HEK293 (cell line): ENCODE measurements at regions not wholly inside any gene's neighbourhood (a gene's known extent, or its start where the extent isn't known, plus 50 kb on each side); places are given as distances from the start of the nearest gene placed in this dataset.

Experiments
- CTCF ChIA-PET: fragments of 350-600 bp; formaldehyde crosslinking; extraction: SDS; loops from one replicate; lab custom pipeline; 2021; ENCODE audit warnings: antibody characterized with exemption; lab: Yijun Ruan, JAX
- POLR2A ChIA-PET: fragments of 300-600 bp; formaldehyde crosslinking; extraction: SDS; loops from one replicate; lab custom pipeline; 2020; ENCODE audit warnings: antibody characterized with exemption, inconsistent platforms; lab: Yijun Ruan, JAX
- H3K27ac ChIP-seq: fragments of 200-500 bp; sonication (Bioruptor generic); 2 replicates; pipeline ENCODE4 v1.5.1; 2014; ENCODE audit warnings: low read depth, low read length, control low read depth, inconsistent platforms; ENCODE audit errors: extremely low read depth
- H3K36me3 ChIP-seq, 2 experiments: fragments of 200-500 bp in 1 of 2; sonication (Bioruptor generic) in 1 of 2; 1 replicate in 1 of 2; 2 replicates in 1 of 2; pipeline ENCODE4 v1.5.1; 2014 to 2017; ENCODE audit warnings: inconsistent platforms in 2 of 2, low read length in 2 of 2; ENCODE audit not compliant: control insufficient read depth in 2 of 2, insufficient read depth in 1 of 2
- H3K4me1 ChIP-seq: fragments of 200-500 bp; sonication (Bioruptor generic); 2 replicates; pipeline ENCODE4 v1.5.1; 2014; ENCODE audit warnings: mild to moderate bottlenecking, low read length, inconsistent platforms; ENCODE audit not compliant: control insufficient read depth, insufficient read depth
- H3K4me3 ChIP-seq: 2 replicates; pipeline ENCODE4 v1.5.1; 2011; ENCODE audit warnings: low read depth, mild to moderate bottlenecking, control low read depth, low read length, moderate library complexity
- H3K9me3 ChIP-seq: fragments of 200-500 bp; sonication (Bioruptor generic); 2 replicates; pipeline ENCODE4 v1.5.1; 2014; ENCODE audit warnings: low read depth, low read length, inconsistent platforms; ENCODE audit not compliant: control insufficient read depth, insufficient read depth
- REPIN1 ChIP-seq: fragments of 450-650 bp; formaldehyde crosslinking; IDR thresholded peaks from 2 replicates; pipeline ENCODE4 v1.5.1; 2017; ENCODE audit warnings: missing biosample characterization, missing genetic modification characterization, low read depth
- SALL2 ChIP-seq: fragments of 450-650 bp; formaldehyde crosslinking; IDR thresholded peaks from 2 replicates; pipeline ENCODE4 v1.5.0; 2017; ENCODE audit warnings: missing biosample characterization, mild to moderate bottlenecking, missing genetic modification characterization, borderline replicate concordance
- SCRT1 ChIP-seq: fragments of 450-650 bp; formaldehyde crosslinking; IDR thresholded peaks from 2 replicates; pipeline ENCODE4 v1.5.1; 2016; ENCODE audit warnings: missing biosample characterization, missing genetic modification characterization, borderline replicate concordance
- SCRT2 ChIP-seq: fragments of 450-650 bp; formaldehyde crosslinking; IDR thresholded peaks from 2 replicates; pipeline ENCODE4 v1.5.1; 2016; ENCODE audit warnings: missing biosample characterization, missing genetic modification characterization
- SP7 ChIP-seq: fragments of 450-650 bp; formaldehyde crosslinking; IDR thresholded peaks from 2 replicates; pipeline ENCODE4 v1.5.1; 2016; ENCODE audit warnings: missing biosample characterization, missing genetic modification characterization
- TRIM28 ChIP-seq: IDR thresholded peaks from 2 replicates; pipeline ENCODE4 v1.6.1; 2011; ENCODE audit warnings: low read length, control low read depth, borderline replicate concordance
- ZNF174 ChIP-seq: fragments of 450-650 bp; formaldehyde crosslinking; IDR thresholded peaks from 2 replicates; pipeline ENCODE4 v1.5.0; 2017; ENCODE audit warnings: missing biosample characterization, mild to moderate bottlenecking, missing genetic modification characterization
- ZNF19 ChIP-seq: fragments of 450-650 bp; formaldehyde crosslinking; IDR thresholded peaks from 2 replicates; pipeline ENCODE4; 2016; ENCODE audit warnings: missing biosample characterization, missing genetic modification characterization, low read depth
- ZNF398 ChIP-seq: fragments of 450-650 bp; formaldehyde crosslinking; IDR thresholded peaks from 2 replicates; pipeline ENCODE4 v1.5.1; 2017; ENCODE audit warnings: missing biosample characterization, missing genetic modification characterization
- ZNF449 ChIP-seq: fragments of 450-650 bp; formaldehyde crosslinking; IDR thresholded peaks from 2 replicates; pipeline ENCODE4 v1.5.1; 2017; ENCODE audit warnings: missing biosample characterization, mild to moderate bottlenecking, missing genetic modification characterization, moderate library complexity
- ZNF555 ChIP-seq: fragments of 450-650 bp; formaldehyde crosslinking; conservative IDR thresholded peaks from 2 replicates; pipeline ENCODE4 v1.5.1; 2017; ENCODE audit warnings: missing biosample characterization, mild to moderate bottlenecking, missing genetic modification characterization, inconsistent platforms
- TF ChIP-seq, protein P1 (sequence below): fragments of 450-650 bp; formaldehyde crosslinking; IDR thresholded peaks from 2 replicates; pipeline ENCODE4 v1.5.1; 2017; ENCODE audit warnings: missing biosample characterization, missing genetic modification characterization
- TF ChIP-seq, protein P2 (sequence below): fragments of 450-650 bp; formaldehyde crosslinking; IDR thresholded peaks from 2 replicates; pipeline ENCODE4 v1.5.1; 2017; ENCODE audit warnings: missing biosample characterization, missing genetic modification characterization
- TF ChIP-seq, protein P3 (sequence below): fragments of 450-650 bp; formaldehyde crosslinking; IDR thresholded peaks from 2 replicates; pipeline ENCODE4 v1.5.1; 2016; ENCODE audit warnings: missing biosample characterization, missing genetic modification characterization
- TF ChIP-seq, protein P4 (sequence below): fragments of 450-650 bp; formaldehyde crosslinking; IDR thresholded peaks from 2 replicates; pipeline ENCODE4 v1.5.1; 2017; ENCODE audit warnings: missing biosample characterization, missing genetic modification characterization

DNA sequence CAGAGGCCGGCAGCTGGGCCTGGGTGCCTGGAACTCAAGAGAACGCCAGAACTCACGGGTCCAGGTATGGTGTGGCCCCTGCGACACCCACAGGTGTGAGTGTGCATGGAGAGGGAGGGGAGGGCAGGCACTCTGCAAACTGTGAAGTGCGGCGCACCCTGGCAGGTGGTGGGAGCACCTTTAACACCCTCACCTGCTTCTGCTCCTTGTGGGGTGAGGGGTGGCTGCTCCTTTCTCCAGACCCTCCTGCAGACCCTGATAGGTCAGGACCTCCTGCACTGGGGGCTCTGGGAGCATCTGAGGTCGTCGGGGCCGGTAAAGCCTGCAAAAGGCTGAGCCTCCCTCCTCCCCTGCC lies 324.7 kb upstream of the SFSWAP start:
- no peak overlapping the region for H3K27ac ChIP-seq
- POLR2A ChIA-PET, result no interaction called here
- CTCF ChIA-PET, result no interaction called here
- no peak overlapping the region for H3K4me3 ChIP-seq
- TF ChIP-seq SCRT2 (tag by site-specific recombination) (no peak), REPIN1 (tag by site-specific recombination) (no peak), SP7 (tag by site-specific recombination) (no peak), SALL2 (no peak), SCRT1 (tag by site-specific recombination) (no peak), ZNF19 (tag by site-specific recombination) (no peak), ZNF174 (tag by site-specific recombination) (no peak), ZNF449 (no peak)
- TF ChIP-seq, protein P1, sequence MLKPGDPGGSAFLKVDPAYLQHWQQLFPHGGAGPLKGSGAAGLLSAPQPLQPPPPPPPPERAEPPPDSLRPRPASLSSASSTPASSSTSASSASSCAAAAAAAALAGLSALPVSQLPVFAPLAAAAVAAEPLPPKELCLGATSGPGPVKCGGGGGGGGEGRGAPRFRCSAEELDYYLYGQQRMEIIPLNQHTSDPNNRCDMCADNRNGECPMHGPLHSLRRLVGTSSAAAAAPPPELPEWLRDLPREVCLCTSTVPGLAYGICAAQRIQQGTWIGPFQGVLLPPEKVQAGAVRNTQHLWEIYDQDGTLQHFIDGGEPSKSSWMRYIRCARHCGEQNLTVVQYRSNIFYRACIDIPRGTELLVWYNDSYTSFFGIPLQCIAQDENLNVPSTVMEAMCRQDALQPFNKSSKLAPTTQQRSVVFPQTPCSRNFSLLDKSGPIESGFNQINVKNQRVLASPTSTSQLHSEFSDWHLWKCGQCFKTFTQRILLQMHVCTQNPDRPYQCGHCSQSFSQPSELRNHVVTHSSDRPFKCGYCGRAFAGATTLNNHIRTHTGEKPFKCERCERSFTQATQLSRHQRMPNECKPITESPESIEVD (tag by site-specific recombination), result no peak
- TF ChIP-seq, protein P2, sequence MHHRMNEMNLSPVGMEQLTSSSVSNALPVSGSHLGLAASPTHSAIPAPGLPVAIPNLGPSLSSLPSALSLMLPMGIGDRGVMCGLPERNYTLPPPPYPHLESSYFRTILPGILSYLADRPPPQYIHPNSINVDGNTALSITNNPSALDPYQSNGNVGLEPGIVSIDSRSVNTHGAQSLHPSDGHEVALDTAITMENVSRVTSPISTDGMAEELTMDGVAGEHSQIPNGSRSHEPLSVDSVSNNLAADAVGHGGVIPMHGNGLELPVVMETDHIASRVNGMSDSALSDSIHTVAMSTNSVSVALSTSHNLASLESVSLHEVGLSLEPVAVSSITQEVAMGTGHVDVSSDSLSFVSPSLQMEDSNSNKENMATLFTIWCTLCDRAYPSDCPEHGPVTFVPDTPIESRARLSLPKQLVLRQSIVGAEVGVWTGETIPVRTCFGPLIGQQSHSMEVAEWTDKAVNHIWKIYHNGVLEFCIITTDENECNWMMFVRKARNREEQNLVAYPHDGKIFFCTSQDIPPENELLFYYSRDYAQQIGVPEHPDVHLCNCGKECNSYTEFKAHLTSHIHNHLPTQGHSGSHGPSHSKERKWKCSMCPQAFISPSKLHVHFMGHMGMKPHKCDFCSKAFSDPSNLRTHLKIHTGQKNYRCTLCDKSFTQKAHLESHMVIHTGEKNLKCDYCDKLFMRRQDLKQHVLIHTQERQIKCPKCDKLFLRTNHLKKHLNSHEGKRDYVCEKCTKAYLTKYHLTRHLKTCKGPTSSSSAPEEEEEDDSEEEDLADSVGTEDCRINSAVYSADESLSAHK (tag by site-specific recombination), result no peak
- TF ChIP-seq, protein P3, sequence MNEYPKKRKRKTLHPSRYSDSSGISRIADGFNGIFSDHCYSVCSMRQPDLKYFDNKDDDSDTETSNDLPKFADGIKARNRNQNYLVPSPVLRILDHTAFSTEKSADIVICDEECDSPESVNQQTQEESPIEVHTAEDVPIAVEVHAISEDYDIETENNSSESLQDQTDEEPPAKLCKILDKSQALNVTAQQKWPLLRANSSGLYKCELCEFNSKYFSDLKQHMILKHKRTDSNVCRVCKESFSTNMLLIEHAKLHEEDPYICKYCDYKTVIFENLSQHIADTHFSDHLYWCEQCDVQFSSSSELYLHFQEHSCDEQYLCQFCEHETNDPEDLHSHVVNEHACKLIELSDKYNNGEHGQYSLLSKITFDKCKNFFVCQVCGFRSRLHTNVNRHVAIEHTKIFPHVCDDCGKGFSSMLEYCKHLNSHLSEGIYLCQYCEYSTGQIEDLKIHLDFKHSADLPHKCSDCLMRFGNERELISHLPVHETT (tag by site-specific recombination), result no peak
- H3K36me3 ChIP-seq, result no peaks in the 10 kb centered on the region
- H3K4me1 ChIP-seq, result no peaks in the 10 kb centered on the region
- H3K9me3 ChIP-seq, result no peaks in the 10 kb centered on the region

DNA sequence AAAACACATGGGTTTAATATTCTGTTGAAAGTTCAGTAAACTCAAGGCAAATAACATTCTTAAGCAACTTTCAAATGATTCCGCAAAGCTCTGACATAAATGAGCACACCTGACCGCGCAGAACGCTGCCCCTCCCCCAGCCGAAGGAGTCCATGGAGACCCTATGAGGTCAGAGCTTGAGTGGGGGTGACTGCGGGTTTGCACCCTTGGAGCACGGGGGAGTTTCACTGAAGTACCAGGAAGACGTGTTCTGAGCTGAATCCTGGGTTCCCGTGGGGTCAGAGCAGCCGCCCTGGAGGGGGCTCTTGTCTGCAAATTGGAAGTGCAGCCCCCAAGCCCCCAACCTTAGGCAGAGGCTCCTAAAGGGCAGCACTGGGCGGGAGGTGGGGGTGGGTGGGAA lies 324.1 kb upstream of the SFSWAP start:
- Histone ChIP-seq H3K36me3 (no peaks in the 10 kb centered on the region), H3K27ac (no peak overlapping the region), H3K9me3 (no peaks in the 10 kb centered on the region), H3K4me1 (no peaks in the 10 kb centered on the region), H3K4me3 (no peak overlapping the region)
- TF ChIP-seq ZNF555 (no peak), ZNF398 (tag by site-specific recombination) (no peak), TRIM28 (no peak)
- TF ChIP-seq, protein P4, sequence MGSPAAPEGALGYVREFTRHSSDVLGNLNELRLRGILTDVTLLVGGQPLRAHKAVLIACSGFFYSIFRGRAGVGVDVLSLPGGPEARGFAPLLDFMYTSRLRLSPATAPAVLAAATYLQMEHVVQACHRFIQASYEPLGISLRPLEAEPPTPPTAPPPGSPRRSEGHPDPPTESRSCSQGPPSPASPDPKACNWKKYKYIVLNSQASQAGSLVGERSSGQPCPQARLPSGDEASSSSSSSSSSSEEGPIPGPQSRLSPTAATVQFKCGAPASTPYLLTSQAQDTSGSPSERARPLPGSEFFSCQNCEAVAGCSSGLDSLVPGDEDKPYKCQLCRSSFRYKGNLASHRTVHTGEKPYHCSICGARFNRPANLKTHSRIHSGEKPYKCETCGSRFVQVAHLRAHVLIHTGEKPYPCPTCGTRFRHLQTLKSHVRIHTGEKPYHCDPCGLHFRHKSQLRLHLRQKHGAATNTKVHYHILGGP (tag by site-specific recombination), result no peak
- ChIA-PET CTCF (interaction anchor here (0.7 kb wide), 1 partner anchor 20 kb away, joined by 3 read pairs; no protein-coding TSS in a partner anchor), POLR2A (no interaction called here)
